ENCODE measurements at regions not wholly inside any gene's neighbourhood (a gene's known extent, or its start where the extent isn't known, plus 50 kb on each side); places are given as distances from the start of the nearest gene placed in this dataset.

DNA sequence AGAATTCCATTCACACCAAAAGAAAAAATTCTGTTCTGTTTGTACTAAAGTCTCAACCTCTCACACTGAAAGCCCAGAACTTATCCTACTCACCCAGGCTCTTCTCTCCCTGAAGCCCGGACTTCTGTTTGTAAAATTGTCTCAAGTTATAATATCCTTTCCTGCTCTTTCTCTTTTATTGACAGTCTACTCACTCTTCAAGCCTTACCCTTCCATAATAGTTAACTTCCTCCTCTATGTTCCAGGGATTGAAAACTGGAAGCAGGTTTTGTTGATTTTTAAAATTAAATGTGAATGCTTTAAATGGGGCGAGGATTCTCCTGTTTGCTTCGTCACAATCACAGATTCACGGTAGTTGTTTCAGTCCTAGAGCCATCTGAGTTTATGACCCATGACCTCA is 51.7 kb upstream of the CCDC112 start:
- H2AFZ ChIP-seq (ENCODE audit: control insufficient read depth, low read depth, low read length), result no peak overlapping the region

More for the DNA sequence above, 51.7 kb upstream of the CCDC112 start:
- FAIRE-seq (no peak), DNase-seq (ENCODE audit: low read depth, low spot score) (no peak), ATAC-seq (no peak)
- ChIA-PET POLR2A (no interaction called here), SMC1A (ENCODE audit: uncharacterized antibody, unreplicated experiment) (interaction anchor here (0.7 to 1.9 kb wide), 4 partner anchors 16 to 85 kb away, joined by 3 to 6 read pairs (median 4); partner anchors contain the start of gene PGGT1B), CTCF (interaction anchor here (2.2 kb wide), 1 partner anchor 28 kb away, joined by 8 read pairs; no protein-coding TSS in a partner anchor), RAD21 (ENCODE audit: unreplicated experiment) (no interaction called here)
- H4K20me1 ChIP-seq (ENCODE audit: control insufficient read depth, insufficient read depth), result no peaks in the 10 kb centered on the region
- no peaks in the 10 kb centered on the region for H3K27me3 ChIP-seq (replicated peaks in 1 of 2; ENCODE audit: control insufficient read depth in 2 of 2, insufficient read depth in 2 of 2, low read length in 1 of 2)
- no peaks in the 10 kb centered on the region for H3K4me1 ChIP-seq (ENCODE audit: control insufficient read depth, insufficient read depth, low read length)
- H3K27ac ChIP-seq (ENCODE audit: control insufficient read depth, insufficient read depth), result no peak overlapping the region
- no peak overlapping the region for H3K4me2 ChIP-seq (ENCODE audit: control insufficient read depth, insufficient read depth)
- H3K9ac ChIP-seq (ENCODE audit: control insufficient read depth, insufficient read depth, low read length), result no peak overlapping the region
- H3K79me2 ChIP-seq (ENCODE audit: control insufficient read depth, insufficient read depth, low read length), result no peaks in the 10 kb centered on the region
- WGBS (ENCODE audit: insufficient coverage, insufficient replicate concordance, low lambda C conversion rate, missing lambda C conversion rate), result 69% methylated on average over 4 of the region's 4 CpGs
- no TSS peak for BruUV-seq (replicated peaks)
- no peak overlapping the region for H3K4me3 ChIP-seq
- in situ Hi-C loops (cut with MboI), result no loop called here
- no peaks in the 10 kb centered on the region for H3K9me3 ChIP-seq (replicated peaks; ENCODE audit: control insufficient read depth, insufficient read depth, low read length)
- H3K36me3 ChIP-seq (ENCODE audit: control insufficient read depth in 2 of 2, insufficient read depth in 2 of 2, low read length in 1 of 2), result no peaks in the 10 kb centered on the region
- intact Hi-C loops (cut with micrococcal nuclease; ENCODE audit: unreplicated experiment), result no loop called here
- TF ChIP-seq RBBP5 (conservative IDR thresholded peaks at IDR 0.05), result no peak
- no peak for TF ChIP-seq MTA3 (IDR thresholded peaks at IDR 0.05; ENCODE audit: borderline replicate concordance, low read length)
- no peak for TF ChIP-seq ZZZ3 (IDR thresholded peaks at IDR 0.05; ENCODE audit: control insufficient read depth, insufficient read length, low read depth)
- TF ChIP-seq, protein P1, sequence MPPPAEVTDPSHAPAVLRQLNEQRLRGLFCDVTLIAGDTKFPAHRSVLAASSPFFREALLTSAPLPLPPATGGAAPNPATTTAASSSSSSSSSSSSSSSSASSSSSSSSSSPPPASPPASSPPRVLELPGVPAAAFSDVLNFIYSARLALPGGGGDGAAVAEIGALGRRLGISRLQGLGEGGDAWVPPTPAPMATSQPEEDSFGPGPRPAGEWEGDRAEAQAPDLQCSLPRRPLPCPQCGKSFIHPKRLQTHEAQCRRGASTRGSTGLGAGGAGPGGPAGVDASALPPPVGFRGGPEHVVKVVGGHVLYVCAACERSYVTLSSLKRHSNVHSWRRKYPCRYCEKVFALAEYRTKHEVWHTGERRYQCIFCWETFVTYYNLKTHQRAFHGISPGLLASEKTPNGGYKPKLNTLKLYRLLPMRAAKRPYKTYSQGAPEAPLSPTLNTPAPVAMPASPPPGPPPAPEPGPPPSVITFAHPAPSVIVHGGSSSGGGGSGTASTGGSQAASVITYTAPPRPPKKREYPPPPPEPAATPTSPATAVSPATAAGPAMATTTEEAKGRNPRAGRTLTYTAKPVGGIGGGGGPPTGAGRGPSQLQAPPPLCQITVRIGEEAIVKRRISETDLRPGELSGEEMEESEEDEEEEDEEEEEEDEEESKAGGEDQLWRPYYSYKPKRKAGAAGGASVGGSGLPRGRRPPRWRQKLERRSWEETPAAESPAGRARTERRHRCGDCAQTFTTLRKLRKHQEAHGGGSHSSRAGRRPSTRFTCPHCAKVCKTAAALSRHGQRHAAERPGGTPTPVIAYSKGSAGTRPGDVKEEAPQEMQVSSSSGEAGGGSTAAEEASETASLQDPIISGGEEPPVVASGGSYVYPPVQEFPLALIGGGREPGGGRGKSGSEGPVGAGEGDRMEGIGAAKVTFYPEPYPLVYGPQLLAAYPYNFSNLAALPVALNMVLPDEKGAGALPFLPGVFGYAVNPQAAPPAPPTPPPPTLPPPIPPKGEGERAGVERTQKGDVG (CRISPR knock-in tag; IDR thresholded peaks at IDR 0.05), result no peak

All from GM12878 (cell line).